Stimulated activated CD8-positive, alpha-beta memory T cell treated with anti-CD3 and anti-CD28 coated beads, Interleukin-4, amount 100 ng/mL, for 1 hour (primary cell): ENCODE measurements at regions not wholly inside any gene's neighbourhood (a gene's known extent, or its start where the extent isn't known, plus 50 kb on each side); places are given as distances from the start of the nearest gene placed in this dataset.
"Not testable (repeated sequence)": the region's sequence is repeated elsewhere in the genome, so short reads cannot be mapped to it uniquely, and the experiment has no call there.

Source experiments
- DNase-seq, 2 donors: peaks; one replicate each; pipeline ENCODE4 v3.0.0-alpha.2; 2020; ENCODE audit warnings: low read depth in 2 of 2, low spot score in 1 of 2

GRCh38 chr14:49250109-49250508, 336.1 kb downstream of the RPS29 start:
- no peak for DNase-seq

GRCh38 chr14:49249022-49249421, 337.2 kb downstream of the RPS29 start:
- DNase-seq, result no peak

- DNase-seq, result not testable (repeated sequence)
Observed at GRCh38 chr14:49243777-49244176, 342.4 kb downstream of the RPS29 start.

DNA sequence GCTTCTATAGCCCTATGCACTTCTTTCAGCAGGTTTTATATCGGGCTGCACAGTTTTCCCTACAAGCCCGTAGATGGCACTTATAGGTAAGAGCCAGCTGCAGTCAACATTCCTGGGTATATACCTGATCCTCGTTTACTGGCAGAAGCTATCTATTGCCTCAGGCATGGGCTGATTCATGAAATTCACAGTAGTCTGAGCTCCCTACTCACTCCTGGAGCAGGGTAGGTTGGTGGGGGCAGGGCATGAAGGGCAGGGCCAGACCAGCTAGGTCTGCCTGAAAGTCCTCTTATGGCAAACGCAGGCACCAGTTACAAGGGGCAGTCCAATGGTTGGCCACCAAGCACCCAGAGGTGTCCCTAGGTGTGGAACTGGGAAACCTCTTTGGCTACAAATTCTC, 345.8 kb downstream of the RPS29 start:
- DNase-seq, result no peak

GRCh38 chr14:49228552-49228951, 357.6 kb downstream of the RPS29 start:
- no peak for DNase-seq

- no peak for DNase-seq
Observed at GRCh38 chr14:49221316-49221715, 364.9 kb downstream of the RPS29 start.

DNA sequence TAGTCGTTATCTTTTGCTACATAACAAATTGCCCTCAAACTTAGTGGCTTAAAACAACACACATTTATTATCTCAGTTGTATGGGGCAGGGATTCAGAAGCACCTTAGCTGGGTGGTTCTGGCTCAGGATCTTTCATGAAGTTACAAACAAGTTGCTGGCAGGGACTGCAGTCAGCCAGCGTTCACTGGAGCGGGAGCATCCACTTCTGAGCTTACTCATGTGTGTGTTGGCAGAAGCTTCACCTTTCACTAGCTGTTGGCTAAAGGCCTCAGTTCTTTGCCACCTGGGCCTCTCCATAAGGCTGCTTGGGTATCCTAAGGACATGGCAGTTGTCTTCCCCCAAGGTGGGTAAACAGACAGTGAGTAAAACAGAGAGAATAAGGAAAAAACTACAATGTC, 365.7 kb downstream of the RPS29 start:
- DNase-seq, result no peak

- no peak for DNase-seq
Observed at GRCh38 chr14:49218436-49219092, 367.6 kb downstream of the RPS29 start.

DNA sequence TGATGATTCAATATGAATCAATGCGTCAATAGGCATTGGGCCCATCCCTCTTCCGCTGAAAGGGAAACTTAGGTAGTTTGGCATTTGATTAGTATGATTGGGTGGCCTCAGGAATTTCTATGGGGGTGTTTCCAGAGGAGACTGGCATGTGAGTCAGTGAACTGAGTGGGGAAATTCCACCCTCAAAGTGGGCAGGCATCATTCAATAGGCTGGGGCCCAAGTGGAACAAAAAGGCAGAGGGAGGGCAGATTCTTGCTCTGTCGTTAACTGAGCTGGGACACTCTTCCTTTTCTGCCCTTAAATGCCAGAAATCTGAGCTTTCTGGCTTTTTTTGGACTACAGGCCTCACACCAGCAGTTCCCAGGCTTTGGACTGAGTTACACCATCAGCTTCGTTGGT, 373.5 kb downstream of the RPS29 start:
- DNase-seq, result no peak

GRCh38 chr14:49209416-49209815, 376.8 kb downstream of the RPS29 start:
- no peak for DNase-seq

DNA sequence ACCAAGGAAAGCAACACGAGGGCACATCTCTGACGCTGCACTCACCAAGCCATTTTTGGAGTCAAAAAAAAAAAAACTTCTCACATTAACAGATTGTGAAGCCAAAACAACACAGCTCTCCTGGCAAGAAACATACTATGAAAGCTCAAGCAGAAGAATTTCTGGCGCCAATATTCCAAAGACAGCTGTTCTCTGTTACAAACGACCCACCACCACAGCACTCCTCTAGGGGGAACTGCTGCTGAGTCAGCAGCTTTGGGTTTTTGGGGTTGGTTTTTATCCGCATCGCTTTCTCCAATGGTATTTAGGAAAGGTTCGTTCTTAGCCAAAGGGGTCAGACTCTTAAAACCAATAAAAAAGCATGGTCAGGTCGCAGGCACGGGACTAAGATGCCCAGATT, 379.4 kb downstream of the RPS29 start:
- no peak for DNase-seq

- DNase-seq, result no peak
Observed at GRCh38 chr14:49203676-49204075, 382.5 kb downstream of the RPS29 start.

- no peak for DNase-seq
Observed at GRCh38 chr14:49199159-49199558, 387.0 kb downstream of the RPS29 start.

DNA sequence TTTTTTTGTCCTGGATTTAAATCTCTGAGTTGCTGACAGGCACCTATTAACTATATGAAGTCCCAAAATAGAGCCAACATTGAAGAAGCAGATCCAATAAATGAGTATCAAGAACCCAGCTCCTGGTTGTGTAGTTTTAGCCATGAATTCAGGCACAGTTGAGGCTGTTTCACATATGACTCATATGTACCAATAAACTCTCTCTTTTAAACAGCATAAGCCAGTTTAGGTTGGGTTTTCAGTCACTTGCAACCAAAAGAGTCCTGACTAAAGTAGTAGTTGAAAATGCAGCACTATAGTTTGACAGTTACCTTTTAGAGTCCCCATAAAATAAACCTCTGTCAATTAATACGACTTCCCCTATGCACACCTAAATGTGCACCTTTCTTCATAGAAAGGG, 389.9 kb downstream of the RPS29 start:
- no peak for DNase-seq

GRCh38 chr14:49194067-49194466, 392.1 kb downstream of the RPS29 start:
- no peak for DNase-seq

GRCh38 chr14:49193332-49194065, 392.7 kb downstream of the RPS29 start:
- no peak for DNase-seq

DNA sequence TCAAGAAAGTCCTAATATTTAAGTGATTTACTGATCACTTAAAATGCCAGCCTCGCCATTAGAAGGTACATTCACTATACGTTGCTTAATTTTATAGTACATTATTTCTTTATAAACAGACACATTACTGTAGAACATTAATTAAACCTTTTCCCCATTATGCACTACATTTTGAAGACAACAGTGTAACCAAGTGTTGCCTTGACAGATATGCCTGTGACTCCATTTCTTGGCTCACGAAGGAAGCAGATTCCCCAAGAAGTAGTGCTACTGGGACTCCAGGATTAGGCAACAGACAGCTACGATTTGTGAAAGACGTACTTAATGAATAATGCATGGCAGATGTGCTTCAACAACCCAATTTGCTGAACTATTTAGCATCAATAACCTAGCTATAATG, 394.8 kb downstream of the RPS29 start:
- DNase-seq, result no peak

DNA sequence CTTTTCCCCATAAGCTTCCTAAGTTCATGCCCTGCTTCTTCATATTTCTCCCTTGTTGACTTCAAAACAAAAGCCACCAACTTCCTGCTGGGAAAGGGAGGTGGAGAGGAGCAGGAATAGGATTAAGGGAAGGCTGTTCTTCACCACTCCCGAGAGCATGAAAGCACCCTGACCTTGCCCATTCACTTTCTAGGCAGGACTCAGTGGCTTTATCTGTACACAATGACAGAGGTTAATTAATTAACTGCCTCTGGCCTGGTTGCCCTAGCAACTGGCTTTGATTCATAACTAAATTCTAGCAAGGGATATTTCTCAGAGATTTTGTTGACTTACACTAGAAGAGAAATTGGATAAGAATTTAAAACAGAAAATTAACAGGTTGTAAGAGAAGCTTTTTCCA, 396.8 kb downstream of the RPS29 start:
- no peak for DNase-seq

DNA sequence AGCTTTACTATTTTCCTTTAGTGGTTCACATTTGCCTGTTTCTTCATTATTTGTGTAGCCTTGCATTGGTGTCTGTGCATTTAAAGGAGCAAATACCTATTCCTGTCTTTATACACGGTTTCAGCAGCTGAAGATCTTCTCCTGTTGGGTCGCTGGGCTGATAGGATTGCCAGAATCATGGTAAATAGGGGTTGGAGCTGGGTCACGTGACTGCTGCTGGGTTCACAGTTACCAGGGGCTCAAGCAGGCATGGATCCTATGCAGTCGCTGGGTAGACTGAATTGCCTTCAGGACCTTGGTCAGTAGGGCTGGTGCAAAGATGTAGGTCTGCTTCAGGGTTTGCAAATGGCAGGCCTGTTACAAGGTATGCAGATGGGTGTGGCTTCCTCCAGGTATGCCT, 398.4 kb downstream of the RPS29 start:
- DNase-seq, result no peak

GRCh38 chr14:49173765-49174373, 412.3 kb downstream of the RPS29 start:
- no peak for DNase-seq

GRCh38 chr14:49164074-49164473, 422.1 kb downstream of the RPS29 start:
- no peak for DNase-seq

DNA sequence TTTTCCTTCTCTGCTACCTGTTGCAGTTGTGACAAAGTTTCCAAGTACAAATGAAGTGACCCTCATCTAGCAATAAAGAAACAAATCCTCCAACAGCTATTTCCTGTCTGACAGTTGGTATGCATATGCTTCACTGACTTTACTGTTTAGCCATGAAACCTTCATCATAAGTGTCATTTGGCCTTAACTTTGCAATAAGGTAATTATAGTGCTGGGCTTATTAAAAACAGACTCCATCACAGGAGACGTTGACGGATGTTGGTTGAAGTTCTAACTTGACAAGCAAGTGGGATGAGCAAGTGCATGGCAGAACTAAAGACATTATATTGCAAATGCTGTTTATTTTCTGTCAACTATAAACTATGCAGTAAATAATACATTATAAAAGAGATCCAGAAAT, 425.2 kb downstream of the RPS29 start:
- DNase-seq, result no peak

- no peak for DNase-seq
Observed at GRCh38 chr14:49159081-49159480, 427.1 kb downstream of the RPS29 start.
